Stimulated activated naive CD8-positive, alpha-beta T cell treated with anti-CD3 and anti-CD28 coated beads, Interleukin-15, amount 100 ng/mL, for 72 hours (primary cell): ENCODE measurements at regions not wholly inside any gene's neighbourhood (a gene's known extent, or its start where the extent isn't known, plus 50 kb on each side); places are given as distances from the start of the nearest gene placed in this dataset.

Experiments
- ATAC-seq: fragments of 150-1000 bp; cut with Tn5 transposase; 2 replicates; pipeline ENCODE4 v1.10.0; 2021; ENCODE audit warnings: mild to moderate bottlenecking, moderate library complexity
- DNase-seq, 2 donors: peaks; one replicate each; pipeline ENCODE4 v3.0.0; 2021 to 2022
- H3K27ac Mint-ChIP-seq, 2 donors: one replicate each; pipeline ENCODE4 v1.8.0; 2022; ENCODE audit warnings: mild to moderate bottlenecking in 2 of 2, mixed read lengths in 2 of 2, moderate library complexity in 2 of 2
- H3K27me3 Mint-ChIP-seq: one replicate; pipeline ENCODE4 v1.8.0; 2022; ENCODE audit warnings: mixed read lengths
- H3K4me1 Mint-ChIP-seq: one replicate; pipeline ENCODE4 v1.8.0; 2022; ENCODE audit warnings: mild to moderate bottlenecking, mixed read lengths
- H3K4me3 Mint-ChIP-seq, 2 donors: one replicate each; pipeline ENCODE4 v1.8.0; 2022; ENCODE audit warnings: mild to moderate bottlenecking in 2 of 2, mixed read lengths in 2 of 2, moderate library complexity in 1 of 2
- H3K9me3 Mint-ChIP-seq, 2 donors: one replicate each; pipeline ENCODE4 v1.8.0; 2022; ENCODE audit warnings: mixed read lengths in 2 of 2

DNA sequence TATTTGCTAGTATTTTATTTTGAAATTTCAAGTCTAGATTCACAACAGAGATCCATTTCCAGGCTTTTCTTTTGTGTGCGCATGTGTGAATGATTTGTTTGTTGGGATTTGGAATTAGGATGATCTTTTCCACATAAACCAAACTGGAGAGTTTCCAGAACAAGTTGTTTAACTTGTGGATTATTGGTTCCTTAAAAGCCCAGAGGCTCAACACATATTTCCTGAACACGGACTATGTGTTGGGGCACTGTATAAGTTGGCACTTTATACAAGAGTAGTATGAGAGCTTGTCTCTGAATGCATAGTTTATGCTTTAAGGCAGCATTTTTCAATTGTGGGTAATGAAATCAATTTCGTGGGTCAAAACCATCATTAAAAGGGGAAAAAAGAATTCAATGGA, 67.3 kb upstream of the FUT8 start:
- peaks cover 49% of the 10 kb centered on the region for H3K4me1 Mint-ChIP-seq
- no peak overlapping the region for H3K4me3 Mint-ChIP-seq
- ATAC-seq (no peak), DNase-seq (no peak)
- no peaks in the 10 kb centered on the region for H3K27me3 Mint-ChIP-seq
- H3K9me3 Mint-ChIP-seq: no peaks in the 10 kb centered on the region
- no peak overlapping the region for H3K27ac Mint-ChIP-seq

GRCh38 chr14:65346474-65346873, 66.1 kb upstream of the FUT8 start:
- Mint-ChIP-seq H3K4me1 (peaks cover 42% of the 10 kb centered on the region), H3K27ac (peak overlapping the region in 1 of 2 donors; percentile 43)

DNA sequence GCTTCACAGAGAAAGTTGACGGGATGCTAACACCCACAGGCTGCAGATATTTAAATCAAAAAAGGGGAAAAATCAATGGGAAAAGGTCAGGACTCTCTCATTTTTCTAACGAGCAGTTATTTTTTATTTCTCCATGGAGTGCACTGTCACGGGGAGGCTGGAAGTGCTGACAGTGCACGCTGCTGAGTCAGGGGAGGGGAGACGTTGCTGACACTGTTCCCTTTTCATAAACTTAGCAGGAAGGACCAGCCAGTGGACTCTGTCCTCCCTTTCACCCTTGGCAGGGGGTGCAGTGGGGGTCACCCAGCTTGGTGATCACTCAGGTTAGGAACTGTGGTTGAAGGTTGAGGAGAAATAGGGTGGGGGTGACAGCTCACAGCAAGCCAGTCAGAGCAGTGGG, 65.6 kb upstream of the FUT8 start:
- Mint-ChIP-seq H3K4me1 (peaks cover 41% of the 10 kb centered on the region), H3K9me3 (no peaks in the 10 kb centered on the region), H3K27me3 (no peaks in the 10 kb centered on the region), H3K27ac (no peak overlapping the region), H3K4me3 (no peak overlapping the region)
- DNase-seq: no peak
- ATAC-seq: no peak

More at GRCh38 chr14:65346474-65346873, 66.1 kb upstream of the FUT8 start:
- Mint-ChIP-seq H3K9me3 (no peaks in the 10 kb centered on the region), H3K27me3 (no peaks in the 10 kb centered on the region), H3K4me3 (no peak overlapping the region)
- no peak for ATAC-seq
- no peak for DNase-seq

- no peak for DNase-seq
- ATAC-seq: no peak
- Mint-ChIP-seq H3K27ac (no peak overlapping the region), H3K9me3 (no peaks in the 10 kb centered on the region), H3K27me3 (no peaks in the 10 kb centered on the region), H3K4me3 (no peak overlapping the region), H3K4me1 (peaks cover 45% of the 10 kb centered on the region)
These were observed 64.4 kb upstream of the FUT8 start for GRCh38 chr14:65348137-65348536.

DNA sequence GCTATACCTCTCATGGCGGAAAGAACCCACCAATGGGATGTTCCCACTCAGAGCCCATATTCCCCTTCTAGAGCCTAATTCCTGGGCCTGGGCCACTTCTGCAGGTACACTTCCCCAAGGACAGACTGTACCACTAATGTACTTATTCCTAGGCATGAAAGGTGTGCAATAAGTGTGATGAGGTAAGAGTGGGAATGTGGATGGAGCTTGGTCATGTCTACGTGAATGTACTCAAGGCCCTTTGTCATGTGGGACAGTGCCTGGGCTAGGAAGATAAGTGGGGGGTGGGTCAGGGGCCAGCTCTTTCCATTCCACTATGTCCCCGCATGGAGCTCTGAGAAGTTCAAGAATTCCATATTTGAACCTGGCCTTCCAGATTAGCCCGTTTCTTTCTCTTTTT, 63.4 kb upstream of the FUT8 start:
- Mint-ChIP-seq H3K27me3 (no peaks in the 10 kb centered on the region), H3K9me3 (no peaks in the 10 kb centered on the region), H3K27ac (no peak overlapping the region), H3K4me3 (no peak overlapping the region), H3K4me1 (peaks cover 55% of the 10 kb centered on the region)
- ATAC-seq: no peak
- no peak for DNase-seq

DNA sequence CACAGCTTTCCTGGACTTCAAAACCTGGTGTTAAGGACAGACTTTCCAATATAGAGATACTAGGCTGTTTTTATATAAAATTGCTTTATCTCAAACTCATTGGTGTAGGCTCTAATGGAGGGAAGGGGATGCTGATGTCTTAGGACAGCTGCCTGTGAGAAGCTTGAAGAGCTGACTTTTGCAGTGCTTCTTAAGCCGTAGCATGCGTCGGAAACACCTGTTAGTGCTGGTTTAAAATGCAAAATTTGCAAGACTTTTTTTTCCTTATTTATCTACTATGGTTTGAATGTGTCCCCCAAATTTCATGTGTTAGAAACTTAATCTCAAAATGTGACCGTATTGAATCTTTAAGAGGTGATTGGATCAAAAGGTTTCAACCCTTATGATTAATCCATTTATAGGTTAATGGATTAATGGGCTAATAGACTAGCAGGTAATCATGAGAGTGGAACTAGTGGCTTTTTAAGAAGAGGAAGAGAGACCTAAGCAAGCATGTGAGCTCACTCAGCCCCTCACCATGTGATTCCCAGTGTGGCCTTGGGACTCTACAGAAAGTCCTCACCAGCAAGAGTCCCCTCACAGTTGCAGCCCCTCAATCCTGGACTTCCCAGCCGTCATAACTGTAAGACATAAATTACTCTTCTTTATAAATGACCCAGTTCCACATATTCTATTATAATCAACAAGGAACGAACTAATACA, 60.9 kb upstream of the FUT8 start:
- no peak for DNase-seq
- Mint-ChIP-seq H3K27me3 (no peaks in the 10 kb centered on the region), H3K9me3 (no peaks in the 10 kb centered on the region), H3K27ac (peak overlapping the region in 1 of 2 donors; percentile 8), H3K4me3 (no peak overlapping the region), H3K4me1 (peaks cover 61% of the 10 kb centered on the region)
- no peak for ATAC-seq

- ATAC-seq: peak; percentile 89
- peak overlapping the region; percentile 23 to 83 for H3K27ac Mint-ChIP-seq
- peak in 1 of 2 donors; percentile 42 for DNase-seq
- H3K9me3 Mint-ChIP-seq: no peaks in the 10 kb centered on the region
- peaks cover 64% of the 10 kb centered on the region for H3K4me1 Mint-ChIP-seq
- H3K27me3 Mint-ChIP-seq: no peaks in the 10 kb centered on the region
- H3K4me3 Mint-ChIP-seq: no peak overlapping the region
These were observed 59.5 kb upstream of the FUT8 start for GRCh38 chr14:65352964-65353530.

DNA sequence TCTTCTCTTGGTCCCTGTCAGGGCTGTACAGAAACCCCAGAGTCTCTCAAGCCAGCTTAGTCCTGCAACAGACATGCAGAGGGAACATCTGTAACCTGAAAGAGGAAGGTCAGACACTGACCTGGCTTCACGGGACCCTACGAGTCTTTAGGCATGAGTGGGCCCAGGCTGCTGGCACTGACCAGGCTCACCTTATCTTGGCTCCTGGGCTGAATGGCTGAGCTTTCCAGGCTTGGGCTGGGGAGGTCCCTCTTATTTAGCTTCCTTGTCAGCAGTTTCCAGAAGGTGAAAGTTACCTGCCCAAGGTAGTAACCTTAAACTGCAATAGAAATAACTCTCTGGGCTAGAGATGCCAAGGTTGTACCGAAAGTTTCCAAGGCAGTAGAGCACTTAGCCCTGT, 58.4 kb upstream of the FUT8 start:
- no peak for DNase-seq
- ATAC-seq: no peak
- peaks cover 63% of the 10 kb centered on the region for H3K4me1 Mint-ChIP-seq
- no peaks in the 10 kb centered on the region for H3K27me3 Mint-ChIP-seq
- no peaks in the 10 kb centered on the region for H3K9me3 Mint-ChIP-seq
- H3K27ac Mint-ChIP-seq: peak overlapping the region in 1 of 2 donors; percentile 6
- no peak overlapping the region for H3K4me3 Mint-ChIP-seq

- Mint-ChIP-seq H3K4me1 (peaks cover 68% of the 10 kb centered on the region), H3K27me3 (no peaks in the 10 kb centered on the region), H3K27ac (peak overlapping the region in 1 of 2 donors; percentile 6), H3K4me3 (no peak overlapping the region), H3K9me3 (no peaks in the 10 kb centered on the region)
- DNase-seq (no peak), ATAC-seq (no peak)
These were observed 57.8 kb upstream of the FUT8 start for GRCh38 chr14:65354715-65355114.

GRCh38 chr14:65356327-65356836, 56.1 kb upstream of the FUT8 start:
- no peaks in the 10 kb centered on the region for H3K27me3 Mint-ChIP-seq
- peaks cover 80% of the 10 kb centered on the region for H3K4me1 Mint-ChIP-seq
- peak overlapping the region; percentile 12 to 50 for H3K27ac Mint-ChIP-seq
- peak overlapping the region; percentile 26 to 39 for H3K4me3 Mint-ChIP-seq
- peak in 1 of 2 donors; percentile 18 for DNase-seq
- peak; percentile 46 for ATAC-seq
- H3K9me3 Mint-ChIP-seq: no peaks in the 10 kb centered on the region

DNA sequence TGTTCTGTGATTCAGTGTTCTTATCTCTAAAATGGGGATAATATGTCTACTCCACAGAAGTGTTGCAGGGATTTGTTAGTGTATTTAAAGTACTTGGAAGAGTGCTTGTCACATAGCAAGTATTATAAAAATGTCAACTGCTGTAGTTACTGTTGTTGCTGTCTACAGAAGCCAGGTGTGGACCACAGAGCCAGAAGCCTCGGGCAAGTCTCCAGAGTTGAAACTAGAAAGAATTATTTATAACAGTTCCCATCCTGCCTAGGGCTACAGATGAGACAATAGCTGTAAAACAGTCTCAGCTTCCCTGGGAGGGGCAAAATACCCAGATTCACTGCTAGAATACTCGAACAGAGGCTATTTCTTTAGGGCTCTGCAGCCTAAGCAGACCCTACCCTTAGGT, 55.4 kb upstream of the FUT8 start:
- H3K4me3 Mint-ChIP-seq: peak overlapping the region in 1 of 2 donors; percentile 26

DNA sequence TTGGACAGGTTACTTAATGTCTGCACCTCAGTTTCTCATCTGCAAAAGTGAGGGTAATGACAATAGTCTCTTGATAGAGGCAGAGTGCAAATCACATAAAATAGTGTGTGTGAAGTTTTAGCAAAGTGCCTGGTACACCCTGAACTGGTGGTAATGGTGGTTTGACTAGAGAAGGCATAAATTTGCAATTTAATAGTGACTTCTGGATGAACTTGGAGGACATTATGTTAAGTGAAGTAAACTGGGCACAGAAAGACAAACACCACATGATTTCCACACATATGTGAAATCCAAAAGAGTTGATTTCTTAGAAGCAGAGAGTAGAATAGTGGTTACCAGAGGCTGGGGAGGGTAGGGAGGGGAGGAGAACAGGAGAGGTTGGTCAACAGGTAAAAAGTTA, 54.8 kb upstream of the FUT8 start:
- Mint-ChIP-seq H3K4me3 (no peak overlapping the region), H3K4me1 (peaks cover 83% of the 10 kb centered on the region), H3K27me3 (no peaks in the 10 kb centered on the region), H3K27ac (no peak overlapping the region), H3K9me3 (no peaks in the 10 kb centered on the region)
- ATAC-seq (no peak), DNase-seq (no peak)

More for the DNA sequence above, 55.4 kb upstream of the FUT8 start:
- DNase-seq (no peak), ATAC-seq (no peak)
- no peaks in the 10 kb centered on the region for H3K9me3 Mint-ChIP-seq
- H3K4me1 Mint-ChIP-seq: peaks cover 84% of the 10 kb centered on the region
- H3K27ac Mint-ChIP-seq: no peak overlapping the region
- H3K27me3 Mint-ChIP-seq: no peaks in the 10 kb centered on the region

DNA sequence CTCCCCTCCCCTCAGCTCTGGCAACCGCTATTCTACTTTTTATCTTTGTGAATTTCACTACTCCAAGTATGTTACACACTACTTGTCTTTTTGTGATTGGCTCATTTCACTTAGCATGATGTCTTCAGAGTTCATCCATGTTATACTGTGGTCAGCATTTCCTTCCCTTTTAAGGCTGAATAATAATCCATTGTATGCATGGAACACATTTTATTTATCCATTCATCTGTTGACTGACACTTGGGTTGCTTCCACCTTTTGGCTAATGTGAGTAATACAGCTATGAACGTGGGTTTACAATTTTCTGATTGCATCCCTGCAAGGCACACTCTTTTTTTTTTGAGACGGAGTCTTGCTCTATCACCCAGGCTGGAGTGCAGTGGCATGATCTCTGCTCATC, 53.0 kb upstream of the FUT8 start:
- no peaks in the 10 kb centered on the region for H3K9me3 Mint-ChIP-seq
- ATAC-seq (peak; percentile 56), DNase-seq (no peak)
- no peaks in the 10 kb centered on the region for H3K27me3 Mint-ChIP-seq
- H3K4me1 Mint-ChIP-seq: peaks cover 66% of the 10 kb centered on the region
- peak overlapping the region in 1 of 2 donors; percentile 47 for H3K27ac Mint-ChIP-seq
- no peak overlapping the region for H3K4me3 Mint-ChIP-seq

GRCh38 chr14:65360144-65360784, 52.3 kb upstream of the FUT8 start:
- Mint-ChIP-seq H3K4me3 (no peak overlapping the region), H3K27ac (peak overlapping the region in 1 of 2 donors; percentile 44), H3K4me1 (peaks cover 66% of the 10 kb centered on the region), H3K9me3 (no peaks in the 10 kb centered on the region), H3K27me3 (no peaks in the 10 kb centered on the region)
- ATAC-seq (peak; percentile 57), DNase-seq (no peak)

DNA sequence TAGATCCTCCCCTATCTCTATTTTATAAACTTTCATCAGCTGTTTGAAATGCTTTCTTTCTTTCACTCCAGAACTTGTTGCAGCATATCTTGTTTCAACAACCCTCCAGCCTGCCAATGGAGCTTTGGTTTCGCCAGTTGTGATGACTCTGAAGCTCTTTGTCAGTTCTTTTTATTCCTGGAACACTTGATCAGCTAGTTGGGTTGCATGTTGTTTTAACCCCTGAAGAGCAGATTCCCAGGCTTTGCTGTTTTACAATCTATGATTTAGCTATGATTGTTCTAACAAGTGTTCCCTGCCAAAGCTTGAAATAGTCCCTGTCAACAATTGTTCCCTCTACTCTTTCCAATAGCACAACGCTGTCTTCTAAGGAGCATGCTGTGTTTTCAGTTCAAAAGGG, 50.6 kb upstream of the FUT8 start:
- DNase-seq (no peak), ATAC-seq (no peak)
- H3K27ac Mint-ChIP-seq: no peak overlapping the region
- H3K4me1 Mint-ChIP-seq: peaks cover 55% of the 10 kb centered on the region
- H3K27me3 Mint-ChIP-seq: no peaks in the 10 kb centered on the region
- no peak overlapping the region for H3K4me3 Mint-ChIP-seq
- H3K9me3 Mint-ChIP-seq: no peaks in the 10 kb centered on the region
